ELF-1 (cell line): ENCODE measurements at regions not wholly inside any gene's neighbourhood (a gene's known extent, or its start where the extent isn't known, plus 50 kb on each side); places are given as distances from the start of the nearest gene placed in this dataset.

Experiments used
- DNase-seq: peaks from one replicate; pipeline ENCODE4 v3.0.0-alpha.2; 2016; ENCODE audit warnings: low read depth, low spot score

- DNase-seq: no peak
Observed at GRCh38 chr11:29312812-29313211, 704.0 kb downstream of the KCNA4 start.

DNA sequence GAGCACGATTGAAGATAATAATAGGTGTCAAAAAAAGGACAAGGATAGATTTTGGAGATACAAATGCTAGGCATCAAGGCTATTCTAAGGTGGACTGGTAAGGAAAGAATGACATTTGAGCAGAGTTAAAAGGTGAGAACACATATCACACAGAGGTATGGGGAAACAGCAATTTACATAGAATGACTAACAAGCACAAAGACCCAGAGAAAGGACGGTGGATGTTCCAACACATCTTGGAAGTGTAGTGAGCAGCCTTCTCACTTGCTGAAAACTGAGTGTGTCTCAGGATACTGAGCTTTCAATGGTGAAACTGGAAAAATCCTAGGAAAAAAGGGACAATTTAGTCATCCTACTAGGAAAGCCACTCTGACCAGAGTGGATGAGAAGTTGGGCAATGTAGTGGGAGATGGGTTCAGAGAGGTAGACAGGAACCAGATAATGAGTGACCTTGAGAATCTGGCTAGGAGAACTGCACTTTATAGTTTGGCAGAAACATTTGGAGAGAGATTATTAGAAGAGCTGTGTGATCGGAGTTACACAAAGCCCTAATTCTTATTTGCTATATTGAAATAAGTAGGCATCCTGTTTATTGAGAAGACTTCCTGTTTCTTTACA, 706.0 kb downstream of the KCNA4 start:
- no peak for DNase-seq

GRCh38 chr11:29309992-29310391, 706.8 kb downstream of the KCNA4 start:
- no peak for DNase-seq

DNA sequence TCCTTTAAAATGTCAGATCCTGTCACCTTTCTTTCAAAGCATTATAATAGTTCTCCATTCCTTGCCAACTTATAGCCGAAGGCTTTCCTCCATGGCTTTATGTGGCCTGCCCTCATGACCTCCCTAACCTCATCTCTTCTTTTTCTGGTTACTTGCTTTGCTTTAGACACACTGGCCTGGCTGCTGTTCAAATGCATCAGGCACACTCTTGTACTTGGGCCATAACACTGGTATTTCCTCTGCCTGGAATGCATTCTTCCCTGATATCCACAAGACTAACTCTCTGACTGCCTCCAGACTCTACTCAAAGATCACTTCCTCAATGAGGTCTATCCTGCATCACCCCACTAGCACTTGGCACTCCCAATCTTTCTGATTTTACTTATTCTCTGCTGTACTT, 710.3 kb downstream of the KCNA4 start:
- no peak for DNase-seq

- no peak for DNase-seq
Observed at GRCh38 chr11:29305456-29306232, 711.2 kb downstream of the KCNA4 start.

DNA sequence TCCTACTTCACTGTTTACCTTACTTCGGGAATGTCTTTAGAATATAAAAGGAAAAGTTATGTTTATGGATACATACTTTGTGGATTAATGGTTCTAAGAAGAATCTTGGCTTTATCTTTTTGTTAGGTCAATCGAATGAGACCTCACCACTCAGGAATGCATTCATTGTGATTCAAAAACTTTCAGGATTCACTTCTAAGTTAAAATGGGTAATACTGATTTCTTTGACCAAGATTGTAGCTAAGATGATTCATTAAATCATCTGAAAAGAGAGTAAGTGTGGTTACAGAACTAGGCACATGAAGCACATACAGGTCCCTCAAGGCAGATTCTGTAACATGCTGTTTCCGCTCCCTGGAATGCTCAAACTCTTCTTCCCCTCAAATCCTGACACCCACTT, 716.4 kb downstream of the KCNA4 start:
- DNase-seq: no peak

- DNase-seq: no peak
Observed at GRCh38 chr11:29296680-29297079, 720.1 kb downstream of the KCNA4 start.

DNA sequence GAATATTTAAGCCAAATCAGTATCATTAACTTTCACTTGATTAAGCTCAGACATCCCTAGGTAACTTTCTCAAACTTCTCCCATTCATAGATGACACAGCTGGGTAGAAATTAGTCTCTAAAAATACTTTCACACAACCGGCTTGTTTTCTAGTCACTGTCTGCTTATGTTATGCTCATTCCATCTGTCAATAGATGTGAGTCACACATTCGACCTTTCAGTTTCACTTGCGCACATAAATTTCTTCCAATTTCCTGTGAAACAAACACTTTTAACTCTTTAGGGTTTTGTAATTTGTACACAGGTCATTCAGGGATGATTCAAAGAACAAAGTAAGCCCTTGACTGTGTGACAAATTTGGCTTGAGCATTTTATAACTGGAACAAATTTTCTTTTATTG, 723.0 kb downstream of the KCNA4 start:
- no peak for DNase-seq

DNA sequence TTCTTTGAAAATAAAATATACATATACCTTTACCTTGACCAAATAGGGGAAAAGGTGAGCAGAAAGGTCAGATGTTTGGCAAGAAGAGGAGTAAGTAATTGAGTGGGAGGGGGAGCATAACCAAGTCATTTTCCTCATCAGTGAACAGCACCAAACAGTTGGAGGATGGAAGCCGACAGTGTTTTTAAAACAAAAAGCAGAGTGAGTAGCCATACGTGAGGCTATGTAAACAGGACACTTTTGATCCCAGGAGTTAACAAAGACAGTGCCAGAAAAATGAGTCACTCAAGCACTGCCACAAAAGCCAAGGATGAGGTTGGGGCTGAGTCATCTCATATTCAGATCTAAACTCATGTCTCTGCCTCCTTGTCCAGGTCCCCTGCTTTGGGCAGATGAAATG, 734.7 kb downstream of the KCNA4 start:
- no peak for DNase-seq

DNA sequence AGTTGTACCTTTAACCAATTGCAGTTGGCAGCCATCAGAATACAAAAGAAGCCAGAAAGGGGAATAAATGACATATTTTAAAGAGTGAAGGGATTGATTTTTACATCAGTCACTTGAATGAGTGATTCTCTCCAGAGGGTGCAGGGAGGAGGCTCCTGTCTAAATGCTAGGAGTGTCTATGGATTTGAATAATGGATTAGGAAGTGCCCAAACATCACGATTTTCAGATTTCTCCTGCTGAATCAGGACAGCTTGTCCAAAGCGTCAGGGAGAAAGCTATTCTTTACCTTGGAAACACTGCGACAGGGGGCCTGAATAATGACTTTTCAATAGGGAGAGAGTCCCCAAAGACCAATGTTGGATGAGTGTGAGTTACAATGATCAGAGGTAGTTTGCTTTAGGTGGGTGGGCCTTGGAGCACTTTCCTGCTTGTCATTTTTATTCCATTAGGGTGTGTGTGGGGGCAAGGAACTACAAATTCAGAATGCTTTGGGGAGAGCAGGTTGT, 735.5 kb downstream of the KCNA4 start:
- DNase-seq: no peak

DNA sequence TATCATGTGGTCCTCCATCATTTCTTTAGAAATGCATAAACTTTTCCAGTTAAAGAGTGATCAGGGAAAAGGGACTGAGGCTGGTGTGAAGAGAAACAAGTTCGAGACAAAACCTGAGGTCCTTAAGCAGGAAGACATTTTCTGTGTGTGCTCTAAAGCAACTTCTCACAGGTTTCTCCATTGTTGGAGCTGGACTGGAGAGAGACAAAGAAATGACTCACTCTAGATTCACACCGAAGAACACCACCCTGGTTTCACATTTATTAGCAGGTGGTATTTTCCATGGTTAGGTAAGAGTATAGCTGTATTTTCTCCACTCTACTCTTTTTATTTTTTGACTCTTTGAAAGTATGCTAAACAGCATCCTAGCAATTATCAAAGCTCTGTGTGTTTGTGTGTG, 736.4 kb downstream of the KCNA4 start:
- no peak for DNase-seq

DNA sequence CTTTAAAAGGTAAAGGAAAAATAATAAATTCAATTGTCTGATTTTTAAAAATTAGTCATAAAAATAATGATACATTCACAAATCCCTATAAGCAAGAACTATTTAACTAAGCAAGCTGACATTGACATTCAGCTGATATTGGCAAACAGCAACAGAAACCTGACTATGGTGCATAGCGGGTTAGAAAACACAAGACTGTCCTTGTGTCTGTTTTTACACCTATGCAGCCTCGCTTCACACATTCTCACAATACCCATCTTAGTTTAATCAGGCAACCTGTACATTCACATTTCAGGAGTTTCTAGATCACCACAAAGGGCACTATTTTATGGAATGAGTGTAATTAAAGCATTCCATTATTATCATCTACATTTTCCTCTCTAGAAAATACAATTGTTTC, 737.1 kb downstream of the KCNA4 start:
- no peak for DNase-seq

DNA sequence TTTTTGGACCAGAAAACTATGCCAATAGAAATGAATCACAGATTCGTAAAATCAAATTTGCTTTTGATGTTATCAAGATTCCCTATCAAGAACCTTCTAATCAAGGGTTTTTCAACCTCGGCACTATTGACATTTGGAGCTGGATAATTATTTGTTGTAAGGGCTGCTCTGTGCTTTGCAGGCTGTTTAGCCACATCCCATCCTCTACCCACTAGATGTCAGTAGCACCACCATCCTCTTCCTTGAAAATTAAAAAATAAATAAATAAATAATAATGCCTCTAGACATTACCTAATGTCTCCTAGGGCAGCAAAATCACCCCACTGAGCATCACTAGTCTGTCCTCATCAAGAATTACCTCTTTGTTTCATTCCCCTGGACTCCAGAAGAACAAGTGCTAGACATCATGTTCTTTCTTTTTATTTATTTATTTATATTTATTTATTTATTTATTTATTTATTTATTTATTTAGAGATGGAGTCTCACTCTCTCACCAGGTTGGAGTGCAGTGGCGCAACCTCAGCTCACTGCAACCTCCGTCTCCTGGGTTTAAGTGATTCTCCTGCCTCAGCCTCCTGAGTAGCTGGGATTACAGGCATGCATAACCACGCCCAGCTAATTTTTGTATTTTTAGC, 744.7 kb downstream of the KCNA4 start:
- no peak for DNase-seq

DNA sequence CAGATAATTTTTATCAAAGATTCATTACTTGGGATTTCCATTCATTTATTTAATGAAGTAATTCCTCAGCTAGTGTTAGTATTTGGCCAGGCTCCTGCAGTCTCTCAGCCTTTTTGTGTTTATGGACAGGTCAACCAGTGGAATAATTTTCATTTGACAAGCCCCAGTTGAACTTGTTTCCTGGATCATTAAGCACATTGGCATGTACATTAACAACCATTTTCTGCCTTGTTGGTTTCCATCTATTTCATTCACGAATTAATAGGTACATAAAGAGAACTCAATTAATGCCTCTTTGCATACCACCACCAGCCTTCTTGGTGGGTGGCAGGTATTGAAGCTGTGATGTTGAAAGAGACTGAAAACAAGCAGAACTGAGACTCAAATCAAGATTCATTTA, 745.2 kb downstream of the KCNA4 start:
- no peak for DNase-seq

GRCh38 chr11:29268733-29269132, 748.1 kb downstream of the KCNA4 start:
- no peak for DNase-seq

DNA sequence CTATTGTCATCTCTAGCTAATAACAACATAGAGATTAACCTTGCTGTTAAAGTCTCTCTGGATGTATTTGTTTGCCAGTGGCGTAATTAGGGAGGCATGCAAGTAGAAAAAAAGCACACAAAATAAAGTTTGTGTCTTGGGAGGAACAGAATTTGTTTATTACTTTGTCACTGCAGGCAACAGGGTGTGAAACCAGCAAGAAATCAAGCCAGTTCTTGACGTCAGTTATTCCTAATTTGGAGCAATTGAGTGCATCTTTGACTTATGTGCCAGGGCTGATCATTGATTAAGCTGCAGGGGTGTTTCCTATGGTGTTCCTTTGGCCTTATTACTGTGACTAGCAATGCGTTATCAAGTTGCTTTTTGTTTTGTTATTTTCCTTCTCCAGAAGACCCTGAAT, 751.0 kb downstream of the KCNA4 start:
- DNase-seq: no peak

DNA sequence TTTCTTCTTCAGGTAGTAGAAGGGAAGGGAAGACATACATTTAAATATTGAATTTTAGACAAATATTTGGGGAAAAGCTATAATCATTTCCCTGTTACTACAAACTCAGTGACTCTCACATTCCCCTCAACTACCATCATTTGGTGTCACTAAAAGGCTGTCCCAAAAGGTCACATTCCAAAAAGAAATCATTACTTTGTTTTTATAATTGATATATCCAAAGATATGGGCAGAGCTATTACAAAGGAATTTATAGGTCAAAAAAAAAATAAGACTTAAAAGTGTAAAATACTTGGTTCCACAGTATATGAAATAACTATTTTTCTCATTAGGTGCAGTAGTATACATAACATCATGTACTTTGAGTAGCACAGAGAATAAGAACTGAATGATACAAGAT, 751.4 kb downstream of the KCNA4 start:
- no peak for DNase-seq

DNA sequence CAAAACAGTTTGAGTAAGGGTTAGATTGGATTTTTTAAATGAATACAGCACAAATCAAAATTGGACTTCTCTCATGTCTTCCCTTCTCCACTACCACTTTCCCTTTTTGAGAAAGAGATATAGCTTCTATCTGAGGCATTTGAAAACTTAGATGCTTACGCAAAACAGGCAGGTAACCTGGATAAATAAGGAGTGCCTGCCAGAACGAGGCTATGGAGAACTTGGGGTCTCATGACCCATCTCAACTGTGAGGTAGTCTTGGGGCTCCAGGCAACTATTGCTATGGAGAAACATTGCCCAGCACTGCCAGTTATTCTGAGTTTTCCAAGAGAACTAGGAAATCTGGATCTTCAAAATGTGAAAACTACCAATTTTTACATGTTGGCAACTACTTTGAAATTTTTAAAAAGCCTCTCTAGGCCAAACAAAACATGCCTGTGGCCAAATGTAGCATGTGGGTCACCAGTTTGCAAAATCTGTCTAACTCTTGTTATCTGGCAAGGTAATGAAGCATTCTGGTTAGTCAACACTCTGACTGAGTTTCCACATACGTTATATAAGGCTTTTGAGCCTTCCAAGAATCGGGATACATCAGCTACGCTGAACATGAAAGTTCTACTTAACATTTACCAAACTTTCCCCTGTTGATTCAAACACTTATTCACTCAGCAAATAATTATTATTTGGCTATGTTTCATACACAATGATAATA, 752.7 kb downstream of the KCNA4 start:
- no peak for DNase-seq

GRCh38 chr11:29261831-29262230, 755.0 kb downstream of the KCNA4 start:
- no peak for DNase-seq

DNA sequence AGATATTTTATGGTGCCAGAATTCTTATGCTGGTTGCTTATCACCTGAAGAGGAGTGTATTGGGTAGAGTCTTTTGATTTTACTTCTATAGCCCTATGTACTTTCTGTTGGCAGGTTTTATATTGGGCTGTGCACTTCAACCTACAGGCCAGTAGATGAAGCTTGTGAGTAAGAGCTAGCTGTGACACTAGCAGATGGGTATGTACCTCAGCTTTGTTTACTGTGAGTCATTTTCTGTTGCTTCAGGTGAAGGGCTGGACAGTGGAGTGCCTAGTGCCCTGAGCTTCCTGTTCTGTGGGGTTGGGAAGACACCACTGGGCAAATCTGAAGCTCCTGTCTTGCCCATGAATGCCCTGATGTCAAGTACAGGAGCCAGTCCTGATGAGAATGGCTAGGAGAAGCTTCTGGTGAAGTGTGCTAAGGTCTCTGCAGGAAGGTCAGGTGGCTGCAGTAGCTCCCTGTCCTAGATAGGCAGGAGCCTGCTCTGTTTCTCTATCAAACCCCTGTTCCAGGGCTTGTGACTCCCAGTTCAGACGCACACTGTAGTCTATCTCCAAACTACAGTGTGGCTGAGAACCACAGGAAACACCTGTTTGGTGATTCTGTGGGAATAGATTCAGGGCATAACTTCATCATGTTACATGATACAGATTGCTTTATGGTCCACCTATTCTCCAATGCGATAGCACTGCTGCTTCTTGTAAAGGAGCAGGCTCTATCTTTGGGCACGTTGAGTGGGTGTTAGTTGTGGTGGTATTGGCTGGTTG, 755.7 kb downstream of the KCNA4 start:
- no peak for DNase-seq

- DNase-seq: no peak
Observed at GRCh38 chr11:29258411-29258810, 758.4 kb downstream of the KCNA4 start.
